DND-41 (cell line): ENCODE measurements at regions not wholly inside any gene's neighbourhood (a gene's known extent, or its start where the extent isn't known, plus 50 kb on each side); places are given as distances from the start of the nearest gene placed in this dataset.

Source experiments
- ATAC-seq: fragments of 200-7000 bp; cut with Tn5 transposase; 3 replicates; pipeline ENCODE4 v1.9.1; 2021; ENCODE audit warnings: low read depth; ENCODE audit not compliant: insufficient read depth
- DNase-seq: peaks from one replicate; pipeline ENCODE4 v3.0.0-alpha.2; 2020
- H2AFZ ChIP-seq: 2 replicates; pipeline ENCODE4 v1.6.0; 2012; ENCODE audit warnings: low read depth, low read length
- H3K27ac ChIP-seq: 2 replicates; pipeline ENCODE4 v1.5.1; 2012; ENCODE audit warnings: low read length, inconsistent platforms
- H3K27me3 ChIP-seq: fragments of 200-600 bp; sonication (generic); 2 replicates; pipeline ENCODE4 v1.6.0; 2012; ENCODE audit warnings: low read length, mild to moderate bottlenecking, inconsistent platforms; ENCODE audit not compliant: insufficient read depth, poor library complexity
- H3K36me3 ChIP-seq: 2 replicates; pipeline ENCODE4 v1.5.1; 2012; ENCODE audit warnings: low read length, inconsistent platforms; ENCODE audit not compliant: insufficient read depth
- H3K4me1 ChIP-seq: 2 replicates; pipeline ENCODE4 v1.5.1; 2012; ENCODE audit warnings: mild to moderate bottlenecking, low read length; ENCODE audit not compliant: insufficient read depth
- H3K4me2 ChIP-seq: 2 replicates; pipeline ENCODE4 v1.6.0; 2012; ENCODE audit warnings: mild to moderate bottlenecking, moderate library complexity, low read length, inconsistent platforms; ENCODE audit not compliant: insufficient read depth
- H3K4me3 ChIP-seq, 2 experiments: fragments of 200-600 bp in 1 of 2; shearing (Covaris generic) in 1 of 2; 2 replicates each; pipeline ENCODE4 v1.5.1; 2012 to 2016; ENCODE audit warnings: inconsistent platforms in 2 of 2, low read length in 2 of 2, mild to moderate bottlenecking in 2 of 2, low read depth in 1 of 2, moderate library complexity in 1 of 2
- H3K79me2 ChIP-seq: 2 replicates; pipeline ENCODE4 v1.6.0; 2012; ENCODE audit warnings: low read length, inconsistent platforms; ENCODE audit not compliant: insufficient read depth
- H3K9ac ChIP-seq: 2 replicates; pipeline ENCODE4 v1.6.0; 2012; ENCODE audit warnings: low read depth, mild to moderate bottlenecking, inconsistent platforms, low read length, moderate library complexity
- H3K9me3 ChIP-seq: 2 replicates; pipeline ENCODE4 v1.5.1; 2012; ENCODE audit warnings: low read length, moderate library complexity, mild to moderate bottlenecking, inconsistent platforms; ENCODE audit not compliant: insufficient read depth, severe bottlenecking
- H4K20me1 ChIP-seq: 2 replicates; pipeline ENCODE4 v1.6.0; 2012; ENCODE audit warnings: low read length; ENCODE audit not compliant: insufficient read depth
- CTCF ChIP-seq: IDR thresholded peaks from 2 replicates; pipeline ENCODE4 v1.5.1; 2012; ENCODE audit warnings: borderline replicate concordance, low read length, moderate library complexity, mild to moderate bottlenecking; ENCODE audit not compliant: poor library complexity, severe bottlenecking; ENCODE audit errors: extremely low read depth
- EZH2 ChIP-seq: IDR thresholded peaks from 3 replicates; pipeline ENCODE4 v1.6.1; 2012; ENCODE audit warnings: borderline replicate concordance, low read depth, mild to moderate bottlenecking, moderate library complexity, low read length, inconsistent platforms; ENCODE audit not compliant: severe bottlenecking

- no peak for TF ChIP-seq CTCF
- no peaks in the 10 kb centered on the region for H3K9me3 ChIP-seq
- DNase-seq = no peak
- no peak overlapping the region for H2AFZ ChIP-seq
- H3K4me3 ChIP-seq = no peak overlapping the region
- no peaks in the 10 kb centered on the region for H3K36me3 ChIP-seq
- no peak overlapping the region for H3K27ac ChIP-seq
- no peak overlapping the region for H3K9ac ChIP-seq
- H3K27me3 ChIP-seq = no peaks in the 10 kb centered on the region
- H3K4me2 ChIP-seq = no peak overlapping the region
- no peak for ATAC-seq
- no peaks in the 10 kb centered on the region for H4K20me1 ChIP-seq
- no peaks in the 10 kb centered on the region for H3K79me2 ChIP-seq
- no peaks in the 10 kb centered on the region for H3K4me1 ChIP-seq
Measured at GRCh38 chr2:220212296-220213080, 585.1 kb downstream of the SLC4A3 start.

GRCh38 chr2:220215785-220216184, 588.4 kb downstream of the SLC4A3 start:
- H3K27ac ChIP-seq = no peak overlapping the region
- H3K9me3 ChIP-seq = no peaks in the 10 kb centered on the region
- ATAC-seq = no peak
- no peak overlapping the region for H3K4me2 ChIP-seq
- DNase-seq = no peak
- no peaks in the 10 kb centered on the region for H3K79me2 ChIP-seq
- no peaks in the 10 kb centered on the region for H3K4me1 ChIP-seq
- no peaks in the 10 kb centered on the region for H4K20me1 ChIP-seq
- H3K36me3 ChIP-seq = no peaks in the 10 kb centered on the region
- H3K4me3 ChIP-seq = no peak overlapping the region
- no peaks in the 10 kb centered on the region for H3K27me3 ChIP-seq
- H2AFZ ChIP-seq = no peak overlapping the region
- TF ChIP-seq EZH2 (no peak), CTCF (no peak)
- H3K9ac ChIP-seq = no peak overlapping the region

GRCh38 chr2:220219371-220219770, 591.9 kb downstream of the SLC4A3 start:
- Histone ChIP-seq H3K9ac (no peak overlapping the region), H3K36me3 (no peaks in the 10 kb centered on the region), H4K20me1 (no peaks in the 10 kb centered on the region), H3K27ac (no peak overlapping the region), H3K4me3 (no peak overlapping the region), H2AFZ (no peak overlapping the region), H3K4me1 (no peaks in the 10 kb centered on the region), H3K27me3 (no peaks in the 10 kb centered on the region), H3K79me2 (no peaks in the 10 kb centered on the region), H3K9me3 (no peaks in the 10 kb centered on the region), H3K4me2 (no peak overlapping the region)
- no peak for TF ChIP-seq EZH2
- TF ChIP-seq CTCF = no peak
- ATAC-seq (no peak), DNase-seq (no peak)
